LNCAP (cell line): ENCODE measurements at regions not wholly inside any gene's neighbourhood (a gene's known extent, or its start where the extent isn't known, plus 50 kb on each side); places are given as distances from the start of the nearest gene placed in this dataset.

ENCODE experiments used
- TF ChIP-seq, protein P1 (sequence below): fragments of 450-650 bp; IDR thresholded peaks from 2 replicates; pipeline ENCODE4 v1.5.1; 2017; ENCODE audit warnings: mild to moderate bottlenecking

DNA sequence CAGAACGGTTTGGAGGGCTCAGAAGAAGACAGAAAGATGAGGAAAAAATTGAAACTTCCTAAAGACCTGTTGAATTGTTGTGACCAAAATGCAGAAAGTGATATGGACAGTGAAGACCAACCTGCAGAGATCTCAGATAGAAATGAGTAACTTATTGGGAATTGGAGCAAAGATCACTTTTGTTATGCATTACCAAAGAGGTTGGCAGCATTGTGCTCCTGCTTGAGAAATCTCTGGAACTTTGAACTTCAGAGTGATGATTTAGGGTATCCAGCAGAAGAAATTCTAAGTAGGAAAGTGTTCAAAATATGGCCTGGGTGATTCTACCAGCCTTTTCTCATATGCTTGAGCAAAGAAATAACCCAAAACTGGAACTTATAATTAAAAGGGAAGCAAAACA lies 136.0 kb downstream of the GJA1 start:
- TF ChIP-seq, protein P1, sequence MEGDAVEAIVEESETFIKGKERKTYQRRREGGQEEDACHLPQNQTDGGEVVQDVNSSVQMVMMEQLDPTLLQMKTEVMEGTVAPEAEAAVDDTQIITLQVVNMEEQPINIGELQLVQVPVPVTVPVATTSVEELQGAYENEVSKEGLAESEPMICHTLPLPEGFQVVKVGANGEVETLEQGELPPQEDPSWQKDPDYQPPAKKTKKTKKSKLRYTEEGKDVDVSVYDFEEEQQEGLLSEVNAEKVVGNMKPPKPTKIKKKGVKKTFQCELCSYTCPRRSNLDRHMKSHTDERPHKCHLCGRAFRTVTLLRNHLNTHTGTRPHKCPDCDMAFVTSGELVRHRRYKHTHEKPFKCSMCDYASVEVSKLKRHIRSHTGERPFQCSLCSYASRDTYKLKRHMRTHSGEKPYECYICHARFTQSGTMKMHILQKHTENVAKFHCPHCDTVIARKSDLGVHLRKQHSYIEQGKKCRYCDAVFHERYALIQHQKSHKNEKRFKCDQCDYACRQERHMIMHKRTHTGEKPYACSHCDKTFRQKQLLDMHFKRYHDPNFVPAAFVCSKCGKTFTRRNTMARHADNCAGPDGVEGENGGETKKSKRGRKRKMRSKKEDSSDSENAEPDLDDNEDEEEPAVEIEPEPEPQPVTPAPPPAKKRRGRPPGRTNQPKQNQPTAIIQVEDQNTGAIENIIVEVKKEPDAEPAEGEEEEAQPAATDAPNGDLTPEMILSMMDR, result no peak

DNA sequence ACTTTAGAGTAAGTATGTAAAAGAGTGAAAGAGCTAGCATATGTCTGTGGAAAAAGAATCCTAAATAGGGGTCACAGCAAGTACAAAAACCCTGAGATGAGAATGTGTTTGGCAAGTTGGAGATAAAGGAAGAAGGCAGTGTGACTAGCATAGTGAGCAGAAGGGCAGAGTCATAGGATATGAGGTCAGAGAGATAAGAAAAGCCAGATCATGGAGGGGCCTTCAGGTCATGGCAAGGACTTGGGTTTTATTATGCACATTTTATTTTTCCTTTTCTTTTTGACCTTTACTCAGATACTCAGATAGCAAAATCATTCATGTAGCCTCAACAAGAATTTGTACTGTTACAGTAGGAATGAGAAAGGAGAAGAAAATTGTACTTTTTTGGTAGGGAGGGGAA lies 138.0 kb downstream of the GJA1 start:
- TF ChIP-seq, protein P1, result no peak

DNA sequence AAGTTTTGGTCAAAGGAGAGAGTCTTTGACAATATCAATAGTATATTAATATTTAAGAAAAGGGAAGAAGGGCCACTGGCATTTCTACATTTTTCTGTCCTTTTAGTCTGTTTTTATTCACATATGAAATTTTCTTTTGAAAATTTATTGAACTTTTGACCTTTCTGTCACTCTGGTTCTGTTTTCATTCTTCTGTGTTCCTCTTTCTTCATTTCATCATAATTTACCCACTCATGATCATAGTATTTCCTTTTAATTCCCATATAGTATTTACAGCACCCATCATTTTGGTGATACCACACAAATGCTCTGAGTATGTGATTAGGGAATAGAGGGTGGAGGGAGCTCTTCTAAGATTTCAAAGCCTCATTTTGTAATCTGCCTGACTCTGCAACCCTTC lies 142.8 kb downstream of the GJA1 start:
- TF ChIP-seq, protein P1, result no peak

GRCh38 chr6:121579478-121579877 lies 144.0 kb downstream of the GJA1 start:
- TF ChIP-seq, protein P1, result no peak

GRCh38 chr6:121581327-121581726 lies 145.9 kb downstream of the GJA1 start:
- TF ChIP-seq, protein P1, result no peak

GRCh38 chr6:121582262-121582661 lies 146.8 kb downstream of the GJA1 start:
- TF ChIP-seq, protein P1, result no peak

GRCh38 chr6:121584586-121585369 lies 149.3 kb downstream of the GJA1 start:
- TF ChIP-seq, protein P1, result no peak

DNA sequence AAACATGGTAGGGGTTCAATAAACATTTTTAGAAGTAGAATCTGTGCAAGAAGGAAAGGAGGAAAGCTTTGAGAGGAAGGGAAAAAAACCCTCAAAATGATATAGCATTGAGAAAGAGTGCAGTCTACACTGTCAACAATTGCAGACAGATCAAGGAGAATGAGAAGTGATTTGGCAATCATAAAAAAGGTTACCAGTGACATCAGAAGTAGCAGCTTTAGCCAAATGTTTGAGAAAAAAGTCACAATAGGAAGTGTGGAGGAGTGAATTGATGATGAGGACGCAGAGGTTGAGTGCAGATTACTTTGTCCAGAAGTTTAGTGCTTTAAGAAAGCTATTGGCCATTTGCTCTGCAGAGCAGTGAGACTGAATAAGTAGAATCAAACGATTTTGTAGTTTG lies 155.0 kb downstream of the GJA1 start:
- TF ChIP-seq, protein P1, result no peak
